Spleen (tissue), 7 donors: ENCODE measurements at regions not wholly inside any gene's neighbourhood (a gene's known extent, or its start where the extent isn't known, plus 50 kb on each side); places are given as distances from the start of the nearest gene placed in this dataset.

ENCODE experiments used
- CTCF ChIP-seq, 11 experiments: fragments of 200-600 bp in 7 of 11; fragments of 450-650 bp in 4 of 11; sonication (generic) in 4 of 11; IDR thresholded peaks in 8 of 11; conservative IDR thresholded peaks in 3 of 11; 1 replicate in 7 of 11; 2 replicates in 4 of 11; pipeline versions ENCODE4 v1.4.0 to v1.8.0; 2016 to 2021; ENCODE audit warnings: antibody characterized with exemption in 11 of 11, inconsistent platforms in 4 of 11, mild to moderate bottlenecking in 1 of 11
- POLR2A ChIP-seq, 3 donors: fragments of 450-650 bp; IDR thresholded peaks; one replicate each; pipeline ENCODE4 v1.5.1; 2017; ENCODE audit warnings: antibody characterized with exemption in 3 of 3, mild to moderate bottlenecking in 1 of 3
- POLR2AphosphoS5 ChIP-seq, 3 donors: sonication (generic); formaldehyde crosslinking; IDR thresholded peaks; one replicate each; pipeline ENCODE4 v1.5.1; 2017; ENCODE audit warnings: antibody characterized with exemption in 3 of 3
- donor health status: DM: no; HTN: no; CAD: no; lungs with moderate emphysema.
- donor health status: DM: no; HTN: no; CAD: no.
- donor health status: DM: no; HTN: no; CAD: no.

GRCh38 chr11:101357771-101358170, 226.0 kb downstream of the TRPC6 start:
- TF ChIP-seq CTCF (IDR thresholded peaks at IDR 0.05 in 8 of 11, conservative IDR thresholded peaks at IDR 0.05 in 3 of 11) (no peak), POLR2A (IDR thresholded peaks at IDR 0.05) (no peak), POLR2AphosphoS5 (IDR thresholded peaks at IDR 0.05) (no peak)
